Small intestine (tissue), 7 donors: ENCODE measurements at regions not wholly inside any gene's neighbourhood (a gene's known extent, or its start where the extent isn't known, plus 50 kb on each side); places are given as distances from the start of the nearest gene placed in this dataset.

ENCODE experiments used
- DNase-seq, 2 donors: peaks; one replicate each; pipeline versions ENCODE4 v3.0.0 to v3.0.0-alpha.2; 2013
- FAIRE-seq: peaks from 2 replicates; lab custom pipeline; 2012; peaks lifted over from hg19 to GRCh38; lab: Jason Lieb, UNC
- H3K27ac ChIP-seq, 3 donors: one replicate each; pipeline ENCODE4 v1.5.1; 2013; ENCODE audit warnings: low read length in 2 of 3, mild to moderate bottlenecking in 2 of 3, control low read depth in 1 of 3, inconsistent platforms in 1 of 3, low read depth in 1 of 3, moderate library complexity in 1 of 3
- H3K27me3 ChIP-seq, 3 donors: one replicate each; pipeline ENCODE4 v1.6.1; 2013; ENCODE audit warnings: low read length in 3 of 3, inconsistent platforms in 1 of 3; ENCODE audit not compliant: control insufficient read depth in 3 of 3, insufficient read depth in 3 of 3
- H3K36me3 ChIP-seq, 3 donors: one replicate each; pipeline ENCODE4 v1.6.1; 2013; ENCODE audit warnings: low read length in 3 of 3, inconsistent platforms in 1 of 3, low read depth in 1 of 3, mild to moderate bottlenecking in 1 of 3, moderate library complexity in 1 of 3; ENCODE audit not compliant: control insufficient read depth in 3 of 3, insufficient read depth in 2 of 3
- H3K4me1 ChIP-seq, 3 donors: one replicate each; pipeline ENCODE4 v1.6.1; 2013; ENCODE audit warnings: low read length in 2 of 3, inconsistent platforms in 1 of 3, low read depth in 1 of 3, mild to moderate bottlenecking in 1 of 3, moderate library complexity in 1 of 3; ENCODE audit not compliant: control insufficient read depth in 3 of 3, insufficient read depth in 2 of 3
- H3K4me3 ChIP-seq, 3 donors: one replicate each; pipeline ENCODE4 v1.5.1; 2013; ENCODE audit warnings: low read length in 3 of 3, control low read depth in 1 of 3, inconsistent platforms in 1 of 3, low read depth in 1 of 3, mild to moderate bottlenecking in 1 of 3, moderate library complexity in 1 of 3
- H3K9me3 ChIP-seq, 2 donors: one replicate each; pipeline ENCODE4 v1.6.1; 2013; ENCODE audit warnings: low read depth in 1 of 2, low read length in 1 of 2; ENCODE audit not compliant: control insufficient read depth in 2 of 2, insufficient read depth in 1 of 2
- WGBS, 3 donors: extraction: QIAGEN DNeasy Blood & Tissue Kit; methylation state at CpG; one replicate each; pipeline ENCODE4 v1.1.7; 2013; 5-methylcytosine and 5-hydroxymethylcytosine counted together
- donor health status: healthy with polysubstance abuse.
- donor health status: control.
- donor health status: control.
- donor health status: Bipolar disorder and iron deficiency.
- donor health status: healthy.

DNA sequence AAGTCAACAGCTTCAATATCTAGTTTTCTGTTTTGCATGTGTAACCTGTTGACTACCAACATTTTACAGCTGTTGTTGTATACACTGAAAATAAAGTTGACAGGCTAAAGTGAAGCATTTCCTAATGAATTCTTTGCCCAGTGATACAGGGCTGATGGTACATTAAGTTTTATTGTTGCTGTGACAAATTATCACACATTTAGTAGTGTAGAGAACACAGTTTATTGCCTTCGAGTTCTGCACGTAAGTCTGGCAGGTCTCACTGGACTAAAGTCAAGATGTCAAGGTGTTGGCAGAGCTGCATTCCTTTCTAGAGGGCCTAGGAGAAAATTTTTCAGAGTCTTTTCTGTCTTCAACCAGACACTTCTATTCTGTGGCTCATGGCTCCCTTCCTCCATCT is 184.2 kb downstream of the SLITRK6 start:
- Histone ChIP-seq H3K27me3 (no peaks in the 10 kb centered on the region), H3K4me3 (no peak overlapping the region), H3K9me3 (no peaks in the 10 kb centered on the region), H3K36me3 (no peaks in the 10 kb centered on the region), H3K4me1 (no peaks in the 10 kb centered on the region), H3K27ac (no peak overlapping the region)
- no peak for DNase-seq
- 66 to 76% (median 70%) methylated on average over 2 of the region's 2 CpGs for WGBS, 3 donors
- no peak for FAIRE-seq

DNA sequence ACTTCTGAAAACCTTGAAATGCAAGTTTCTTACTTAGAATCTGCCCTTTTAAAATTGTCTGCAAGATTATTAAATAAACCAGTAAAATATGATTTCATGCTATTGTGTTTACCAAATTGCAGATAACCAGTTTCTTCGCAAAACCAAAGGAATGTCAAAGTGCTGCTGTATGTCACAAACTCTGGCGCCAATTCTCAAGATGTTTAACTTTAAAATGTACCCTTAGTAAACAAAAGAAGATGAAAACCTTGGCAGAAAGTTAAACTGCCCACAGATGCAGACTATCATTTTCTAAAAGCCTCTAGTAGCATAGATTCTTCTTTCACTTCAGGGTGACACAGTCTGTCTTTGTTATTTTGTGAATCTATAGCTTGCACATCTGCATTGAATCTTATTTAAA is 189.2 kb downstream of the SLITRK6 start:
- H3K4me3 ChIP-seq, result no peak overlapping the region
- 57 to 70% (median 63%) methylated on average over 2 of the region's 2 CpGs for WGBS, 3 donors
- no peak for DNase-seq
- H3K4me1 ChIP-seq, result no peaks in the 10 kb centered on the region
- H3K27me3 ChIP-seq, result no peaks in the 10 kb centered on the region
- H3K27ac ChIP-seq, result no peak overlapping the region
- H3K9me3 ChIP-seq, result no peaks in the 10 kb centered on the region
- H3K36me3 ChIP-seq, result no peaks in the 10 kb centered on the region
- no peak for FAIRE-seq

DNA sequence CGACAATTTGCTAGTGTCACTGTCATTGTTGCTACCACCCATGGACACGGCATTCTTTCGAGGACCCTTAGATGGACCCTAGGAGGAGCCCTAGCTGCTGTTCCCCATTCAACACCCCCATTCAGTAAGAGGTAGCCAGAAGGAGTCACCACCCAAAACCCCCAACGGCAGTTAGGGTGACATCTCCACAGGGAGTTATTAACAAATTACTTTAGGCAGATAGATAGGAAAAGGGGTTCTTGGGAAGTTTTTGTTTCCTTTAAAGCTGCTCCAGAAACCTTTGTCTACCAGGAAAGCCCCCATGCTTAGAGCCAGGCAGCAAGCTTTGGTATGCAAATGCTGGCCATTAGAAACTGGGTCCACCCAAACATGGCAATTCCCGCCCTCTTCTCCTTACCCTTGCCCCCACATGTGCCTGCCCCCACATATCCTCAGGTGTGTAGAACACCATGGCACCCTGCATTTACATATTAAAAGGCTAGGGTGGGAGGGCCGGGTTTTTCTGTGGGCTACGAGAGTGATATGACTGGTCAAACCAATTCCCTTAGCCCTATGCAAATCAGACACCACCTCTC is 190.9 kb downstream of the SLITRK6 start:
- no peaks in the 10 kb centered on the region for H3K9me3 ChIP-seq
- no peak overlapping the region for H3K27ac ChIP-seq
- 69 to 84% (median 72%) methylated on average over 7 of the region's 7 CpGs for WGBS, 3 donors
- no peaks in the 10 kb centered on the region for H3K27me3 ChIP-seq
- H3K4me1 ChIP-seq, result no peaks in the 10 kb centered on the region
- H3K4me3 ChIP-seq, result no peak overlapping the region
- FAIRE-seq (no peak), DNase-seq (no peak)
- H3K36me3 ChIP-seq, result no peaks in the 10 kb centered on the region

DNA sequence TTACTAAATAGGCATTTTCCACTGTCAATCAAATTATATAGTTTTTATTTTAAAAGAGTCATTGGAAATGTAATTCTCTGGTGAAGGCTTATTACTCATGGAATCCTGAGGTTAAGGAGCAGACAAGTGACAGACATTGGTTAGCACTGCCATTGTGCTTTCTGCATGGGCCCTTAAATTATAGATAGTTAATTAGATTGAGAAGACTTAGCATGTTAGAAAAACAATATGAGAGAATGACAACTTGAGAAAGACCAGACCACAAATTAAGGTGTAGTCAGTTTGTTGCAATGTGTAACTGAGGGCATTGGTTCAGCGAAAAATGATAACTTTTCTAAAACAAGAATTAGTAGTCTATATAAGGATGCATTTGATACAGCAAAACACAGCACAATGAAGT is 195.5 kb downstream of the SLITRK6 start:
- no peaks in the 10 kb centered on the region for H3K9me3 ChIP-seq
- H3K36me3 ChIP-seq, result no peaks in the 10 kb centered on the region
- 83 to 96% (median 87%) methylated on average over 1 of the region's 1 CpG for WGBS, 3 donors
- H3K27ac ChIP-seq, result no peak overlapping the region
- no peaks in the 10 kb centered on the region for H3K27me3 ChIP-seq
- no peak for FAIRE-seq
- no peak for DNase-seq
- no peaks in the 10 kb centered on the region for H3K4me1 ChIP-seq
- H3K4me3 ChIP-seq, result no peak overlapping the region

DNA sequence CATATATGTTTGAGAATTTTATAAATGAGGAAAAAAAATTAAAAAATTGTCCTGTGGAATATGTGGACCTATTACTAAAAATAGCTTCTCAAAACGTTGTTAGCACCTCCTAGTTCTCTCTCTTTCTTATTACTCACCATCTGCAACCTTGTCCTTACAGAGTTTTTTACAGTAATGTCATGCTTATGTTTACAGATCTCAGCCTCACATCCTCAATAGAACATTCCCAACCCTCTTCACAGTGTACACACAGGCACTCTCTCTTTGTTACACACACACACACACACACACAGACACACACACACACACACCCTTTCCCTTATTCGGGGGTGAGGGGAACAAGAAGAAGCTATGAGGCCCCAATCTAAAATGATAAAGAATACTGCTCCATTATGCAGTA is 197.7 kb downstream of the SLITRK6 start:
- WGBS, 3 donors, result 28 to 47% (median 31%) methylated on average over 2 of the region's 2 CpGs
- H3K9me3 ChIP-seq, result no peaks in the 10 kb centered on the region
- DNase-seq (no peak), FAIRE-seq (no peak)
- H3K27me3 ChIP-seq, result no peaks in the 10 kb centered on the region
- no peaks in the 10 kb centered on the region for H3K4me1 ChIP-seq
- no peak overlapping the region for H3K27ac ChIP-seq
- no peak overlapping the region for H3K4me3 ChIP-seq
- no peaks in the 10 kb centered on the region for H3K36me3 ChIP-seq

DNA sequence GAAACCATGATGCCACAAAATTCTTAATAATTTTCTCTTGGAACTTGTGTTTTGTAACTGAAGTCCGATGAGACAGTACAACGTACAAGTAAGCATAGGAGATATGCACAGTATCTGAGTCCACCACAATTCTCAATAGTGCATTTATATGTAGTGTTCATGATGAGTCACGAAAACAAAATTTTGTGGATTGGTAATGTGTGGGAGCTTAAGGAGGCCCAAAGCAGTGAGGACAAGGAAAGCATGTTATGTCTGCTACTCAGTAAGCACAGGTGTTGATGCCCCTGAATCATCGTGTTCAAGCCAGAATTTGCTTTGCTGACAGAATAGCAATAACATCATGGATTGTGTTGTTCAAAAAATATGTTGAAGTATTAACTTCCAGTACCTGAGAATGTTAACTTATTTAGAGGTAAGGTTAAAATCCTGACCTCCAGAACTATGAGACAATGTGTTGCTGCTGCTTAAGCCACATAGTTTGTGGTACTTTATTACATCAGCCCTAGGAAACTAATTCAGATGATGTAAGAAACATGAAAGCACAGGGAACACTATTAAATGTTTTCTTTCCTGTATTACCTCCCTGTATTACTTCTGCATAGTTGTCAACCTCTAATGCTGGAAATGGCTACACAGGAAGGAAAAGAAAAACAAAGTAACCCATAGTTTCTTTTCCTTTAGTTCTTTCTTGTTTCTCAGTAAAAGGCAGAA is 201.3 kb downstream of the SLITRK6 start:
- no peak for FAIRE-seq

DNA sequence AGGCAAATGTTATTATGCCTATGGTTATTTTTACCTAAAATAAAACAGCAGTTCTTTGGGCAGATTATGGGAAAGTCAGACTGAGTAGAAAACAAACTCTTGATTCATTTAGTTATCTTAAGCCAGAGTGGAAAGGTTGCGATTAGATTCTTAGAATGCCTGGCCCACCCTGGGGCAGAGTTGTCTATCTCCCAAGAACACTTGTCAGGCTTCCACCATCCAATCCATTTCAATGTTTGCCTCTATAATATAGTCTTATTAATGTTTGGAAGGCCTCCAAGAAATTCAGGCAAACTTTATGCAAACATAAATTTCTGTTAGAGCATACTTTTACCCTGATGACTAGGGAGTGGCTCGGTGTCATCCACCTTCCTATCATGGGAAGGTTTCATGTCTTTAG is 207.0 kb downstream of the SLITRK6 start:
- Histone ChIP-seq H3K36me3 (no peaks in the 10 kb centered on the region), H3K4me1 (no peaks in the 10 kb centered on the region), H3K27me3 (no peaks in the 10 kb centered on the region), H3K9me3 (no peaks in the 10 kb centered on the region), H3K4me3 (no peak overlapping the region), H3K27ac (no peak overlapping the region)
- no peak for DNase-seq
- FAIRE-seq, result no peak
- WGBS, 3 donors, result 70 to 97% (median 76%) methylated on average over 2 of the region's 2 CpGs

More for the DNA sequence above, 201.3 kb downstream of the SLITRK6 start:
- Histone ChIP-seq H3K4me3 (no peak overlapping the region), H3K9me3 (no peaks in the 10 kb centered on the region), H3K4me1 (no peaks in the 10 kb centered on the region), H3K27me3 (no peaks in the 10 kb centered on the region), H3K36me3 (no peaks in the 10 kb centered on the region), H3K27ac (no peak overlapping the region)
- 85 to 87% (median 87%) methylated on average over 4 of the region's 4 CpGs for WGBS, 3 donors
- no peak for DNase-seq

DNA sequence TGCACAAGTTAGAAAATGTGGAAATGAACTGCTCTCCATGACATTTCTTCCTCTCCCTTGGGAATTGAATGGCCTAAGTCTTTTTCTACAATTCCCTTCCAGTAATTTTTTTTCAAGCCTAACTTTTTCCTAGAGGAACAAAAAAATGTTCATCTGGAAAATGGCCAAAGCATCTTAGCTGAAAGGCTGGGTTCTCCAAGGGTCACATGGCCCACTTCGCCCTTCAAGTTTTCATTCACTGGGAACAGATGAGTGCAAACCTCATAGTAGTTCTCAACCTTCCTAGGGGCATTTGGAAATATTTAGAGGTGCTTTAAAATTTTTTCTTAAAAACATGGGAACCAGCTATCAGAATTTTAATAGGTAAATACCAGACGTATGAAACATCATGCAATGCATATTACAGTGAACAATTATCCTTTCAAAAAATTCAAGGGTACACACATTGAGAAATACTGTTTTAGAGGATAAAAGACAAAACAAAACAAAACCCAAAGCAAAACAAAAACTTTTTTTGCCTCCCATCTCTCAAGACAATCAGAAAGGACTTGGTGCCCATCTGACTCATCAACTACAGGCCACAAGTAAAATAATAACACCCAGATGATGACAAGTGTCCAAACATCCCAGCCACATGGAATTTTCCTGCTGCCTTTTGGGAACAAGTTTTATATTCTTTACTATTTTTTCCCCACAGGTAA is 208.8 kb downstream of the SLITRK6 start:
- 79 to 85% (median 81%) methylated on average over 2 of the region's 2 CpGs for WGBS, 3 donors
- Histone ChIP-seq H3K4me3 (no peak overlapping the region), H3K27me3 (no peaks in the 10 kb centered on the region), H3K9me3 (peaks cover 0 to 7% of the 10 kb centered on the region in 2 donors), H3K4me1 (no peaks in the 10 kb centered on the region), H3K36me3 (no peaks in the 10 kb centered on the region), H3K27ac (no peak overlapping the region)
- FAIRE-seq, result no peak
- DNase-seq, result no peak
